H1 (cell line): ENCODE measurements at regions not wholly inside any gene's neighbourhood (a gene's known extent, or its start where the extent isn't known, plus 50 kb on each side); places are given as distances from the start of the nearest gene placed in this dataset.

Experiments used
- CTCF ChIA-PET: fragments of 300-600 bp; sonication (Branson Sonifier 250); formaldehyde crosslinking; loops from one replicate; lab custom pipeline; 2021; ENCODE audit not compliant: partially characterized antibody; lab: Charles Lee
- POLR2A ChIA-PET: fragments of 300-600 bp; sonication (Branson Sonifier 250); formaldehyde crosslinking; loops from one replicate; lab custom pipeline; 2021; ENCODE audit warnings: inconsistent platforms; ENCODE audit not compliant: partially characterized antibody; lab: Charles Lee
- DNase-seq, 2 experiments: peaks; one replicate each; pipeline versions ENCODE4 v3.0.0 to v3.0.0-alpha.2; 2010 to 2022; ENCODE audit warnings: low spot score in 2 of 2, low read depth in 1 of 2, mixed read lengths in 1 of 2
- FAIRE-seq: peaks from 2 replicates; lab custom pipeline; 2011; peaks lifted over from hg19 to GRCh38; lab: Jason Lieb, UNC
- H2AFZ ChIP-seq: 2 replicates; pipeline ENCODE4 v1.8.1; 2012; ENCODE audit warnings: low read length, inconsistent platforms
- H2AK5ac ChIP-seq: 2 replicates; pipeline ENCODE4 v1.6.1; 2013; ENCODE audit warnings: low read depth, low read length
- H2BK120ac ChIP-seq: replicated peaks from 2 replicates; pipeline ENCODE3; 2013; ENCODE audit warnings: low read depth, low read length, inconsistent platforms
- H2BK12ac ChIP-seq: 2 replicates; pipeline ENCODE4 v1.6.1; 2013; ENCODE audit warnings: low read depth, low read length
- H2BK15ac ChIP-seq: 2 replicates; pipeline ENCODE4 v1.6.1; 2013; ENCODE audit warnings: low read length
- H2BK20ac ChIP-seq: 2 replicates; pipeline ENCODE4 v1.6.1; 2013; ENCODE audit warnings: low read length
- H2BK5ac ChIP-seq: 2 replicates; pipeline ENCODE4 v1.6.1; 2013; ENCODE audit warnings: low read depth, low read length
- H3K14ac ChIP-seq: 2 replicates; pipeline ENCODE4 v1.6.1; 2013; ENCODE audit warnings: inconsistent platforms; ENCODE audit not compliant: insufficient read length
- H3K18ac ChIP-seq: 2 replicates; pipeline ENCODE4 v1.6.1; 2013; ENCODE audit warnings: low read length; ENCODE audit errors: extremely low read depth
- H3K23ac ChIP-seq: 2 replicates; pipeline ENCODE4 v1.6.1; 2013; ENCODE audit warnings: inconsistent platforms; ENCODE audit not compliant: insufficient read length
- H3K23me2 ChIP-seq: 2 replicates; pipeline ENCODE4 v1.6.1; 2013; ENCODE audit warnings: low read depth, low read length
- H3K27ac ChIP-seq: 2 replicates; pipeline ENCODE4 v1.6.1; 2011; ENCODE audit warnings: low read depth, low read length, inconsistent platforms
- H3K27me3 ChIP-seq, 4 experiments: replicated peaks in 1 of 4; 1 replicate in 1 of 4; 2 replicates in 3 of 4; pipeline versions ENCODE4 v1.6.1 to v1.8.1; 2011 to 2013; ENCODE audit warnings: low read length in 3 of 4, mild to moderate bottlenecking in 3 of 4, inconsistent platforms in 2 of 4, mixed read lengths in 2 of 4, moderate library complexity in 1 of 4; ENCODE audit not compliant: control insufficient read depth in 3 of 4, insufficient read depth in 3 of 4; ENCODE audit errors: extremely low read depth in 1 of 4
- H3K36me3 ChIP-seq, 4 experiments: 2 replicates each; pipeline versions ENCODE4 v1.6.1 to v1.8.1; 2011 to 2013; ENCODE audit warnings: mild to moderate bottlenecking in 4 of 4, low read length in 3 of 4, moderate library complexity in 2 of 4, control low read depth in 1 of 4, inconsistent platforms in 1 of 4; ENCODE audit not compliant: insufficient read depth in 4 of 4, control insufficient read depth in 2 of 4
- H3K4ac ChIP-seq: replicated peaks from 2 replicates; pipeline ENCODE3; 2013; ENCODE audit warnings: low read length, low read depth, mixed read lengths, inconsistent platforms; ENCODE audit not compliant: insufficient read length
- H3K4me1 ChIP-seq, 4 experiments: replicated peaks in 1 of 4; 1 replicate in 1 of 4; 2 replicates in 3 of 4; pipeline versions ENCODE4 v1.6.1 to v1.8.1; 2011 to 2013; ENCODE audit warnings: low read length in 3 of 4, inconsistent platforms in 2 of 4, mixed read lengths in 1 of 4; ENCODE audit not compliant: insufficient read depth in 4 of 4, control insufficient read depth in 3 of 4
- H3K4me2 ChIP-seq, 2 experiments: 2 replicates each; pipeline versions ENCODE4 v1.6.1 to v1.8.1; 2011 to 2013; ENCODE audit warnings: low read depth in 2 of 2, low read length in 2 of 2, control low read depth in 1 of 2, inconsistent platforms in 1 of 2, mild to moderate bottlenecking in 1 of 2; ENCODE audit not compliant: insufficient read depth in 1 of 2
- H3K4me3 ChIP-seq, 4 experiments: fragments of 200-600, 300-600 bp in 1 of 4; sonication (generic), shearing (Covaris generic), sonication (Bioruptor Twin) in 1 of 4; 2 replicates each; pipeline versions ENCODE4 v1.5.1 to v1.8.1; 2011 to 2016; ENCODE audit warnings: low read length in 4 of 4, low read depth in 3 of 4, control low read depth in 2 of 4, inconsistent platforms in 2 of 4, mild to moderate bottlenecking in 2 of 4, mixed read lengths in 1 of 4, moderate library complexity in 1 of 4; ENCODE audit not compliant: insufficient read depth in 2 of 4; ENCODE audit errors: extremely low read depth in 1 of 4
- H3K56ac ChIP-seq: replicated peaks from 2 replicates; pipeline ENCODE3; 2013; ENCODE audit warnings: low read depth, mild to moderate bottlenecking, mixed read lengths, low read length, inconsistent platforms; ENCODE audit not compliant: insufficient read length
- H3K79me1 ChIP-seq: 2 replicates; pipeline ENCODE4 v1.6.1; 2013; ENCODE audit warnings: low read depth, low read length, control low read depth
- H3K79me2 ChIP-seq, 2 experiments: 2 replicates each; pipeline versions ENCODE4 v1.6.1 to v1.8.1; 2012 to 2013; ENCODE audit warnings: low read length in 2 of 2, mild to moderate bottlenecking in 2 of 2, inconsistent platforms in 1 of 2; ENCODE audit not compliant: insufficient read depth in 2 of 2, control insufficient read depth in 1 of 2
- H3K9ac ChIP-seq, 4 experiments: replicated peaks in 1 of 4; 1 replicate in 1 of 4; 2 replicates in 3 of 4; pipeline versions ENCODE4 v1.6.1 to v1.8.1; 2011 to 2013; ENCODE audit warnings: low read depth in 3 of 4, low read length in 3 of 4, control low read depth in 2 of 4, mild to moderate bottlenecking in 2 of 4, moderate library complexity in 2 of 4, inconsistent platforms in 1 of 4; ENCODE audit errors: extremely low read depth in 1 of 4
- H3K9me3 ChIP-seq, 2 experiments: 2 replicates each; pipeline versions ENCODE4 v1.6.1 to v1.8.1; 2012 to 2013; ENCODE audit warnings: mild to moderate bottlenecking in 2 of 2, moderate library complexity in 2 of 2, control low read depth in 1 of 2, inconsistent platforms in 1 of 2, low read depth in 1 of 2, low read length in 1 of 2, mixed read lengths in 1 of 2; ENCODE audit not compliant: insufficient read depth in 2 of 2
- H4K20me1 ChIP-seq, 2 experiments: replicated peaks in 1 of 2; 2 replicates each; pipeline versions ENCODE3 to v1.8.1; 2011 to 2013; ENCODE audit warnings: inconsistent platforms in 2 of 2, low read length in 2 of 2, mild to moderate bottlenecking in 1 of 2; ENCODE audit not compliant: insufficient read depth in 2 of 2, control insufficient read depth in 1 of 2
- H4K5ac ChIP-seq: 2 replicates; pipeline ENCODE4 v1.6.1; 2013; ENCODE audit warnings: low read length, low read depth, mixed read lengths, inconsistent platforms; ENCODE audit not compliant: insufficient read length
- H4K8ac ChIP-seq: 2 replicates; pipeline ENCODE4 v1.8.0; 2013; ENCODE audit warnings: mild to moderate bottlenecking, moderate library complexity, low read length, inconsistent platforms; ENCODE audit not compliant: insufficient read depth; ENCODE audit errors: extremely low read depth
- H4K91ac ChIP-seq: replicated peaks from 2 replicates; pipeline ENCODE3; 2013; ENCODE audit warnings: low read length, mixed read lengths, inconsistent platforms; ENCODE audit not compliant: insufficient read length
- ATF3 ChIP-seq: IDR thresholded peaks from 2 replicates; pipeline ENCODE4 v1.6.1; 2011; ENCODE audit warnings: low read depth, mild to moderate bottlenecking, low read length; ENCODE audit not compliant: insufficient read depth
- CBX8 ChIP-seq: fragments of 300-800, 300-1000 bp; sonication (generic); IDR thresholded peaks from 2 replicates; pipeline ENCODE4 v1.7.1; 2016; ENCODE audit warnings: low read depth, low read length, borderline replicate concordance
- HDAC6 ChIP-seq: IDR thresholded peaks from one replicate; pipeline ENCODE4 v1.7.1; 2012; ENCODE audit warnings: low read depth, mild to moderate bottlenecking, inconsistent platforms, low read length, moderate library complexity
- KDM1A ChIP-seq: fragments of 200-600, 300-600 bp; sonication (generic); IDR thresholded peaks from 2 replicates; pipeline ENCODE4 v1.7.1; 2016; ENCODE audit warnings: mild to moderate bottlenecking, low read length, borderline replicate concordance
- POU5F1 ChIP-seq: IDR thresholded peaks from 2 replicates; pipeline ENCODE4 v1.6.1; 2011; ENCODE audit warnings: low read depth, mild to moderate bottlenecking, low read length, moderate library complexity
- RAD21 ChIP-seq, 2 experiments: IDR thresholded peaks in 1 of 2; conservative IDR thresholded peaks in 1 of 2; 2 replicates each; pipeline ENCODE4 v1.6.1; 2011; ENCODE audit warnings: low read depth in 2 of 2, low read length in 2 of 2, improper control_type of control experiment in 1 of 2, inconsistent platforms in 1 of 2, mild to moderate bottlenecking in 1 of 2, moderate library complexity in 1 of 2
- RBBP5 ChIP-seq: IDR thresholded peaks from 2 replicates; pipeline ENCODE4 v1.7.1; 2012; ENCODE audit warnings: low read depth, mild to moderate bottlenecking, inconsistent platforms, low read length, moderate library complexity, borderline replicate concordance
- RNF2 ChIP-seq: fragments of 200-900, 300-1000 bp; sonication (generic); IDR thresholded peaks from 2 replicates; pipeline ENCODE4 v1.7.1; 2016; ENCODE audit warnings: borderline replicate concordance, low read depth, mild to moderate bottlenecking, antibody characterized with exemption, low read length; ENCODE audit not compliant: poor library complexity, severe bottlenecking; ENCODE audit errors: missing control alignments
- SP1 ChIP-seq: IDR thresholded peaks from 2 replicates; pipeline ENCODE4 v1.6.1; 2011; ENCODE audit warnings: low read depth, low read length
- SRF ChIP-seq: IDR thresholded peaks from 2 replicates; pipeline ENCODE4 v1.6.1; 2011; ENCODE audit warnings: mild to moderate bottlenecking, low read depth, low read length, moderate library complexity
- TAF1 ChIP-seq: IDR thresholded peaks from 2 replicates; pipeline ENCODE4 v1.6.1; 2011; ENCODE audit warnings: mild to moderate bottlenecking, low read depth, low read length
- TAF7 ChIP-seq: optimal IDR thresholded peaks from 2 replicates; pipeline ENCODE3; 2011; ENCODE audit warnings: low read depth, mild to moderate bottlenecking, inconsistent platforms, low read length, moderate library complexity, borderline replicate concordance
- TBP ChIP-seq: IDR thresholded peaks from 2 replicates; pipeline ENCODE4 v1.6.1; 2011; ENCODE audit warnings: low read depth, low read length, improper control_type of control experiment
- WGBS, 2 experiments: shearing (Covaris generic) in 1 of 2; methylation state at CpG; one replicate each; pipeline versions ENCODE4 v1.1.6 to v1.1.7; 2013 to 2015; ENCODE audit warnings: low lambda C conversion rate in 2 of 2, mixed read lengths in 2 of 2, inconsistent platforms in 1 of 2, low coverage in 1 of 2, missing lambda C conversion rate in 1 of 2; ENCODE audit not compliant: insufficient replicate concordance in 2 of 2, insufficient coverage in 1 of 2, insufficient read length in 1 of 2; ENCODE audit errors: extremely low coverage in 1 of 2, missing lambda C conversion rate in 1 of 2; 5-methylcytosine and 5-hydroxymethylcytosine counted together

GRCh38 chr10:37634351-37634880 is 223.0 kb downstream of the ZNF248 start:
- Histone ChIP-seq H2BK120ac (no peak overlapping the region), H3K9me3 (peaks cover 55 to 65% of the 10 kb centered on the region in 2 experiments)
- WGBS, 2 experiments = 96% methylated on average over 19 of the region's 20 CpGs; no CpG with 5 or more reads in 1 of the 2 experiments
- no peak for TF ChIP-seq POU5F1
- TF ChIP-seq KDM1A = no peak
- no peak for TF ChIP-seq TBP
- no peak for TF ChIP-seq CBX8
- no peak for TF ChIP-seq RNF2
- TF ChIP-seq SP1 = no peak
- no peak for TF ChIP-seq RBBP5
- no peak for TF ChIP-seq RAD21 (IDR thresholded peaks at IDR 0.05 in 1 of 2, conservative IDR thresholded peaks at IDR 0.05 in 1 of 2; ENCODE audit: low read depth in 2 of 2, low read length in 2 of 2)
- no peak for TF ChIP-seq HDAC6
- no peak for TF ChIP-seq TAF1
- TF ChIP-seq ATF3 = no peak
- TF ChIP-seq SRF = no peak
- no peak for TF ChIP-seq TAF7

More at GRCh38 chr10:37634351-37634880, 223.0 kb downstream of the ZNF248 start:
- no peaks in the 10 kb centered on the region for H3K23me2 ChIP-seq
- H3K4ac ChIP-seq = no peak overlapping the region
- no peak overlapping the region for H2BK12ac ChIP-seq
- FAIRE-seq (no peak), DNase-seq (no peak)
- no peak overlapping the region for H3K18ac ChIP-seq
- no peak overlapping the region for H4K91ac ChIP-seq
- H2BK15ac ChIP-seq = no peak overlapping the region
- no peaks in the 10 kb centered on the region for H3K79me1 ChIP-seq
- CTCF ChIA-PET = no interaction called here
- H4K20me1 ChIP-seq = no peaks in the 10 kb centered on the region
- H3K4me3 ChIP-seq = no peak overlapping the region
- H3K56ac ChIP-seq = no peak overlapping the region
- no peaks in the 10 kb centered on the region for H3K4me1 ChIP-seq
- no peak overlapping the region for H3K9ac ChIP-seq
- no peak overlapping the region for H3K14ac ChIP-seq
- no peaks in the 10 kb centered on the region for H3K79me2 ChIP-seq
- H2AK5ac ChIP-seq = no peak overlapping the region
- H2BK5ac ChIP-seq = no peak overlapping the region
- no peak overlapping the region for H4K8ac ChIP-seq
- H2BK20ac ChIP-seq = no peak overlapping the region
- no peak overlapping the region for H3K23ac ChIP-seq
- H4K5ac ChIP-seq = no peak overlapping the region
- no peak overlapping the region for H3K4me2 ChIP-seq
- H2AFZ ChIP-seq = no peak overlapping the region
- H3K27me3 ChIP-seq = no peaks in the 10 kb centered on the region
- H3K36me3 ChIP-seq = peaks cover 0 to 3% (median 0%) of the 10 kb centered on the region in 4 experiments; a peak in 1 of 8 replicates
- POLR2A ChIA-PET = no interaction called here
- no peak overlapping the region for H3K27ac ChIP-seq
